ENCODE measurements at regions not wholly inside any gene's neighbourhood (a gene's known extent, or its start where the extent isn't known, plus 50 kb on each side); places are given as distances from the start of the nearest gene placed in this dataset.
"Not testable (repeated sequence)": the region's sequence is repeated elsewhere in the genome, so short reads cannot be mapped to it uniquely, and the experiment has no call there.

DNA sequence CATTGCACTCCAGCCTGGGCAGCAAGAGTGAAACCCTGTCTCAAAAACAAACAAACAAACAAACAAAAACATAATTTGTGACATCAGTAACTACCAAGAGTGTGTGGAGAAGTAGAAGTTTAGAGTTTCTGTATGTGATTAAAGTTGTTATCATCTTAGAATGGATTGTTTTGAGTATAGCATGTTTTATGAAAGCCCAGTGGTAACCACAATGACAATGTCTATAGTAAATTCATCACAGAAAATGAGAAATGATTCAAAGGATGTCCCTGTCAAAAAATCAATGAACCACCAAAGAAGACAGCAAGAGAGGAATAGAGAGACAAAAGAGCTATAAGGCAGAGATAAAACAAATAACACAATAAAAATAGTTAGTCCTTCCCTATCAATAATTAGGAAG, 1299.2 kb downstream of the CNTNAP5 start:
- H3K27ac Mint-ChIP-seq: no peak overlapping the region
- peaks cover 3% of the 10 kb centered on the region for H3K9me3 Mint-ChIP-seq
- H3K4me1 Mint-ChIP-seq (ENCODE audit: low read depth): no peaks in the 10 kb centered on the region
- no peaks in the 10 kb centered on the region for H3K27me3 Mint-ChIP-seq
- ChIA-PET CTCF (no interaction called here), POLR2A (no interaction called here)
- intact Hi-C loops (cut with micrococcal nuclease): no loop called here
- H3K36me3 Mint-ChIP-seq: no peaks in the 10 kb centered on the region
- no peak overlapping the region for H3K4me3 Mint-ChIP-seq
- no peak for DNase-seq

- no peak for DNase-seq
- no peaks in the 10 kb centered on the region for H3K27me3 Mint-ChIP-seq
- no peaks in the 10 kb centered on the region for H3K4me1 Mint-ChIP-seq (ENCODE audit: low read depth)
- H3K36me3 Mint-ChIP-seq: no peaks in the 10 kb centered on the region
- peaks cover 7% of the 10 kb centered on the region for H3K9me3 Mint-ChIP-seq
- ChIA-PET CTCF (no interaction called here), POLR2A (no interaction called here)
- intact Hi-C loops (cut with micrococcal nuclease): no loop called here
- no peak overlapping the region for H3K4me3 Mint-ChIP-seq
- no peak overlapping the region for H3K27ac Mint-ChIP-seq
These were observed 1305.0 kb downstream of the CNTNAP5 start for GRCh38 chr2:125330133-125330532.

- no peak for DNase-seq
- H3K9me3 Mint-ChIP-seq: peaks cover 21% of the 10 kb centered on the region
- no peak overlapping the region for H3K27ac Mint-ChIP-seq
- no peaks in the 10 kb centered on the region for H3K4me1 Mint-ChIP-seq (ENCODE audit: low read depth)
- no peaks in the 10 kb centered on the region for H3K27me3 Mint-ChIP-seq
- ChIA-PET POLR2A (no interaction called here), CTCF (no interaction called here)
- no peak overlapping the region for H3K4me3 Mint-ChIP-seq
- no peaks in the 10 kb centered on the region for H3K36me3 Mint-ChIP-seq
- intact Hi-C loops (cut with micrococcal nuclease): no loop called here
These were observed 1314.6 kb upstream of the GYPC start for GRCh38 chr2:125341353-125341752.

DNA sequence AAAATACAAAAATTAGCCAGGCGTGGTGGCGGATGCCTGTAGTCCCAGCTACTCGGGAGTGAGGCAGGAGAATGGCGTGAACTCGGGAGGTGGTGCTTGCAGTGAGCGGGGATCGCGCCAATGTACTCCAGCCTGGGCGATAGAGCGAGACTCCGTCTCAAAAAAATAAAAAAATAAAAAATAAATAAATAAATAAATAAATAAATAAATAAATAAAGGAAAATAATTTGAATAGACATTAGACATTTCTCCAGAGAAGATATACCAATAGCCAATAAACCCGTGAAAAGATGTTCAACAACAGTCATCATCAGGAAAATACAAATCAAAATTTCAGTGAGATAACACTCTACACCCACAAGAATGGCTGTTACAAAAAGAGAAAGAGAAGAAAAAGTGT, 1302.4 kb upstream of the GYPC start:
- POLR2A ChIA-PET, CTCF ChIA-PET: not testable (repeated sequence)

DNA sequence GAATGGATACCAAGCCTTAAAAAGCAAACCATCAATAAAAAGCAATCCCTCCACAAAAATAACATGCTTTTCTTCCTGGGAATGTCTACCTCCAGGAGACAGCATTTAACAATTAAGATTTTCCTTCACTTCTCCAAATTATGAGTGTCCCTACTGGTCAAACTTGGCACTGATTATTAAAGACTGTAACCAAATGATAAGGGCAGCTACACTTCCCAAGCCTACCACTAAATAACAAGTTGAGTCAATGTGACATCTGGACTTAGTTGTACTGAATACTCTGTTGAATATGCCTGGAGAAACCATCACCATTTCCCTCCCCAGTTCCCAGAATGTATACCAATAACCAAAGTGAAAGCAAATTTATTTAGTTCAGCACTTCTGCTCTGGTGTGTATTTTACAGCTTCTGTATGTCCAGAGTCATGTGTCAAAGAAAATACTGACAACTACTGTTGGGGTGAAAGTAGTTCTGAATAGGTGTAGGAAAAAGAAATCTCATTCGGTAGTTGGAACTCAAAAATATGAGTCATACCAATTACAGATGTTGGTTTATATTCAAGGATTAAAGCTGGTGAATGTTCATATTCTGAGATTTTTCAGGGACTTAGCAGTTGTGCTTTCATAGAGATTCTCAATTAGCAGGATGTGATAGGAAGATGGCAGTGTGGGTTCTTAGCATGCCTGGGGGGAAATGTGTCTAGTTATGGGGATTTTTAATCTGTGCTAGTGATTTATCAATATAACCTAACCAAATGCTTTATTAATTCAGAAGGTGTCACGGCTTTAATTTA, 1291.6 kb upstream of the GYPC start:
- no peaks in the 10 kb centered on the region for H3K27me3 Mint-ChIP-seq
- ChIA-PET POLR2A (no interaction called here), CTCF (no interaction called here)
- H3K27ac Mint-ChIP-seq: no peak overlapping the region
- H3K36me3 Mint-ChIP-seq: no peaks in the 10 kb centered on the region
- intact Hi-C loops (cut with micrococcal nuclease): no loop called here
- no peaks in the 10 kb centered on the region for H3K4me1 Mint-ChIP-seq (ENCODE audit: low read depth)
- H3K4me3 Mint-ChIP-seq: no peak overlapping the region
- peaks cover 10% of the 10 kb centered on the region for H3K9me3 Mint-ChIP-seq
- DNase-seq: no peak

More for the DNA sequence above, 1302.4 kb upstream of the GYPC start:
- H3K27me3 Mint-ChIP-seq; DNase-seq; H3K4me3 Mint-ChIP-seq; H3K4me1 Mint-ChIP-seq (ENCODE audit: low read depth); intact Hi-C loops (cut with micrococcal nuclease); H3K27ac Mint-ChIP-seq; H3K36me3 Mint-ChIP-seq: not testable (repeated sequence)
- H3K9me3 Mint-ChIP-seq: peaks cover 19% of the 10 kb centered on the region

- peaks cover 13% of the 10 kb centered on the region for H3K9me3 Mint-ChIP-seq
- CTCF ChIA-PET: no interaction called here
- POLR2A ChIA-PET: no interaction called here
- H3K36me3 Mint-ChIP-seq: no peaks in the 10 kb centered on the region
- intact Hi-C loops (cut with micrococcal nuclease): no loop called here
- no peak overlapping the region for H3K4me3 Mint-ChIP-seq
- no peak for DNase-seq
- no peaks in the 10 kb centered on the region for H3K4me1 Mint-ChIP-seq (ENCODE audit: low read depth)
- no peak overlapping the region for H3K27ac Mint-ChIP-seq
- no peaks in the 10 kb centered on the region for H3K27me3 Mint-ChIP-seq
These were observed 1291.0 kb upstream of the GYPC start for GRCh38 chr2:125364984-125365265.

GRCh38 chr2:125371867-125372266, 1284.1 kb upstream of the GYPC start:
- H3K4me3 Mint-ChIP-seq: no peak overlapping the region

GRCh38 chr2:125373293-125373692, 1282.7 kb upstream of the GYPC start:
- peaks cover 14% of the 10 kb centered on the region for H3K9me3 Mint-ChIP-seq
- POLR2A ChIA-PET: no interaction called here
- H3K4me1 Mint-ChIP-seq (ENCODE audit: low read depth): no peaks in the 10 kb centered on the region

More at GRCh38 chr2:125371867-125372266, 1284.1 kb upstream of the GYPC start:
- intact Hi-C loops (cut with micrococcal nuclease): no loop called here
- Mint-ChIP-seq H3K36me3 (no peaks in the 10 kb centered on the region), H3K27ac (no peak overlapping the region), H3K27me3 (no peaks in the 10 kb centered on the region), H3K4me1 (ENCODE audit: low read depth) (no peaks in the 10 kb centered on the region), H3K9me3 (peaks cover 14% of the 10 kb centered on the region)
- DNase-seq: no peak
- CTCF ChIA-PET: no interaction called here
- POLR2A ChIA-PET: no interaction called here

GRCh38 chr2:125386074-125386473, 1269.9 kb upstream of the GYPC start:
- H3K27me3 Mint-ChIP-seq: no peaks in the 10 kb centered on the region
- H3K4me1 Mint-ChIP-seq (ENCODE audit: low read depth): no peaks in the 10 kb centered on the region
- POLR2A ChIA-PET: no interaction called here
- H3K9me3 Mint-ChIP-seq: peaks cover 17% of the 10 kb centered on the region
- CTCF ChIA-PET: no interaction called here
- no peak overlapping the region for H3K27ac Mint-ChIP-seq
- intact Hi-C loops (cut with micrococcal nuclease): no loop called here
- H3K4me3 Mint-ChIP-seq: no peak overlapping the region
- DNase-seq: no peak
- H3K36me3 Mint-ChIP-seq: no peaks in the 10 kb centered on the region

More at GRCh38 chr2:125373293-125373692, 1282.7 kb upstream of the GYPC start:
- no peak overlapping the region for H3K4me3 Mint-ChIP-seq
- CTCF ChIA-PET: no interaction called here
- H3K27me3 Mint-ChIP-seq: no peaks in the 10 kb centered on the region
- no peak overlapping the region for H3K27ac Mint-ChIP-seq
- no peak for DNase-seq
- H3K36me3 Mint-ChIP-seq: no peaks in the 10 kb centered on the region
- intact Hi-C loops (cut with micrococcal nuclease): no loop called here

DNA sequence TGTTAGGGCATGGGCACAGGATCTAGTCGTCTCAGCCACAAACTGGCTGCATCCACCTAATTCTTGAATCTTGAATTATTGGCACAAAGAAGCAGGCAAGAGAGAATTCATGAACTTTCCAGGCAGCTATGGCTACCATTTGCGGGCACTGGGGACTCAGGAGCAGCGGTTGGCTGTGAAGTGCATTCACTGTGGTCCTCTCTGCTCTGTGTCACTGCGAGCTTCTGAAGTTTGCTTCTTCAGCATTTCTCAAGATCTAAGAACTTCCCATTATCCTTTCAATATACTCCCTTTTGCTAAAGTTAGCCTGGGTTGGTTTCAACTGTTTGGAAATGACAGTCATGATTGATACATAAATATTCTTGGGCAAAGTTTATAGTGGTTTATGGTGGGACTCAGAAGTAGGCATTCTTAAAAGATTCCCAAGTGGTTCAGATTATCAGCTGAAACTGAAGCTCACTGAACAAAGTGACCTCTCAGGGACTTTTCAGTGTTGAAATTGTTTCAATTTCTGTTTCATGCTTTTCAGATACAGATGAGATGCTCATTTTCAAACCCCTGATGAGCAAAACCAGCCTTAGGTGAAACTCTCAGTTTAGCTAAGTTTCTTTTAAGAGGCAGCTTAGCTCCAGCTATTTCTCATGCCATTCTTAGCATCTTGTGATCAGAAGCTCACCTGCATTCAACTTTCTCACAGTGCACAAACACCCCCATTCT, 1258.3 kb upstream of the GYPC start:
- intact Hi-C loops (cut with micrococcal nuclease): no loop called here
- no peaks in the 10 kb centered on the region for H3K4me1 Mint-ChIP-seq (ENCODE audit: low read depth)
- H3K27ac Mint-ChIP-seq: no peak overlapping the region
- peaks cover 7% of the 10 kb centered on the region for H3K9me3 Mint-ChIP-seq
- H3K27me3 Mint-ChIP-seq: no peaks in the 10 kb centered on the region
- ChIA-PET POLR2A (no interaction called here), CTCF (no interaction called here)
- H3K4me3 Mint-ChIP-seq: no peak overlapping the region
- DNase-seq: no peak
- no peaks in the 10 kb centered on the region for H3K36me3 Mint-ChIP-seq

DNA sequence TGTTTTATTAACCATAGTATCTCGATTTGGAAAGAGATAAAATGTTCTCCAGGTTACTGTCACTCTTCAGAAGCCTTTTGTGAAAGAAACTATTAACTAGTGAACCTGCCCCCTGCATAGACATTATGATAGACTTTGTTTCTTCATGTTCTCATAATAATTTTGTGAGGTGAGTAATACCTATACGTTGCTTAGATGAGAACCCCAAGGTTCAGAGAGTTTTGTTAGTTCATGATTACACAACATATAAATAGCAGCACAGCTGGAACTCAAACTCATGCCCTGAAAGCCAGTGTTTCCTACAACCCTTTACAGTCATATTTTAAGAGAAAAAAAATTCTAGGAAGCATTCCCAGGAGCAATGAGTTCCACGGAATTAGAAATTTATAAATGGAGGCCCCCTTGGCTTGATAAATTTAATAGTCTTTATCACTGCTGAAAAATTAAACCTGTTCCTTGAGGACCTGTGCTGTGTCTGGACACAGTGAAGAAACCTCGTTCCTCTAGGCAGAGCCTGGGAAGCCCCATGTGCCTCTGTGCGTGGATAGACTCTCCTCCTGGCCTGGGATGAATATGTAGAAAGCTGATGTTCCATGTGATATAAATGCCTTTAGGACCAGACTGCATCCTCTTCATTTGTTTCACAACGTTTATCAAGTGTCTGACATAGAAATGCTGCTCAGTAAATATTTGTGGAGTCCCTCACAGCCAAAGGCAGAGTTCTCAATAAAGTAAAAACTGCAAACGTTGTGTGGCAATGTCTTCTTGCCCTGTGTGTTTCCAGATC, 1257.0 kb upstream of the GYPC start:
- peaks cover 10% of the 10 kb centered on the region for H3K9me3 Mint-ChIP-seq
- no peak overlapping the region for H3K27ac Mint-ChIP-seq
- POLR2A ChIA-PET: no interaction called here
- no peaks in the 10 kb centered on the region for H3K27me3 Mint-ChIP-seq
- no peak for DNase-seq
- H3K4me1 Mint-ChIP-seq (ENCODE audit: low read depth): no peaks in the 10 kb centered on the region
- intact Hi-C loops (cut with micrococcal nuclease): no loop called here
- no peaks in the 10 kb centered on the region for H3K36me3 Mint-ChIP-seq
- CTCF ChIA-PET: no interaction called here
- no peak overlapping the region for H3K4me3 Mint-ChIP-seq

- Mint-ChIP-seq H3K36me3 (no peaks in the 10 kb centered on the region), H3K27ac (no peak overlapping the region), H3K27me3 (no peaks in the 10 kb centered on the region), H3K9me3 (peaks cover 5% of the 10 kb centered on the region), H3K4me1 (ENCODE audit: low read depth) (no peaks in the 10 kb centered on the region), H3K4me3 (no peak overlapping the region)
- POLR2A ChIA-PET: no interaction called here
- DNase-seq: no peak
- CTCF ChIA-PET: no interaction called here
- intact Hi-C loops (cut with micrococcal nuclease): no loop called here
These were observed 1250.1 kb upstream of the GYPC start for GRCh38 chr2:125405816-125406215.

Measured in activated CD4-positive, alpha-beta memory T cell treated with anti-CD3 and anti-CD28 coated beads for 36 hours (primary cell).